Stimulated activated CD4-positive, alpha-beta T cell treated with anti-CD3 and anti-CD28 coated beads, Interleukin-4, amount 100 ng/mL, for 4 hours (primary cell): ENCODE measurements at regions not wholly inside any gene's neighbourhood (a gene's known extent, or its start where the extent isn't known, plus 50 kb on each side); places are given as distances from the start of the nearest gene placed in this dataset.
A peak's percentile ranks its signal among the peaks of the same experiment; 100 is the strongest.

Experiments used
- DNase-seq, 2 experiments: peaks; one replicate each; pipeline ENCODE4 v3.0.0-alpha.2; 2020

DNA sequence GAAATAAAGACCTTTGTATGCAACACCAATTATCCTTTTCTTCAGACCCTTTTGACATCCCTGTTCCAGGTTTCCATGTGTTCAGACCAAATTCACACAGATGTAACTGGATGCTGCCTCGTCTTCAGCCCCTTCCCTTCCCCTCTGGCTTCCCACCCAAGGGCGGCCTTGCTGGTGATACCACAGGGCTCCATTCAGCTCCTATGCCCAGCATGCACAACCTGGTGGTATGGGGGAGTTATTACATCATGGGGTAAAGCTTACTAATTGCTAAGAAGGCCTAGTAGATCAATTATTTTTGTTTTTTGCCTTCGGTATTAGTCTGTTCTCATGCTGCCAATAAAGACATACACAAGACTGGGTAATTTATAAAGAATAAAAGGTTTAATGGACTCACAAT, 317.0 kb upstream of the CXXC4 start:
- DNase-seq = no peak

DNA sequence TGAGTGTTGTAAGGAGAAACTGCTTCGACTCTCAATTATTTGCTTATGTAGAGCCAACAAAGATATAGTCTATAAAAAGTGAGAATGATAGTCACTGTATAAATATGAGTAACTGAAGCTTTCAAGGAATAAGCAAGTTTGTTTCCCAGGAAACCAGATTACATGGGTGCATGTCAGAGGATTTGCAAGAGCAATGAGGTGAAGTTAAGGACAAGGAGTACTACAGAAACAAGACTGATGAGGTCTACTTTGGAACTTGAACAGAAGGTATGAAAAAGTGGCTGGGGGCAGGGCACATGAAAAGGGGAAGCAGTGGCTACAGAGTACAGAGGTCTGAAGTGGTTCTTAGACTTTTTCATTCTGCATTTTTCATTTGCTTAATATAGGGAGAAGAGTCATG, 321.0 kb upstream of the CXXC4 start:
- DNase-seq = no peak

DNA sequence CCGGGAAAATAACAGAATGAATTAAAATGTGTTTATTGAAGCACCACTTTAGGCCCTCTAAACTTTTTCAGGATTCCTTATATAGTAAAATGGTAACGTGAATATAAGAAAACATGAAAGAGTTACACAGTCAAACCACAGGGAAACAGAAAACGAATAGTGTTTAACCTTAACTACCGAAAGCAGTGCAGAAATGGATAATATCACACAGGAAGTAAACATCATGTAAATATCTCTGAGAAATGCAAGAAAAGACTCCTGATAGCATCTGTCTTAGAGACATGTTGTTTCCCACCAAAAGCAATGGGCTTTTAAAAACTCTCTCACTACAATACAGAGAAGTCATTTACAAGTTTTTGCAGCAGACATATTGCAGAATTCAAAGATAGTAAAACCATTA, 323.9 kb upstream of the CXXC4 start:
- DNase-seq = no peak

DNA sequence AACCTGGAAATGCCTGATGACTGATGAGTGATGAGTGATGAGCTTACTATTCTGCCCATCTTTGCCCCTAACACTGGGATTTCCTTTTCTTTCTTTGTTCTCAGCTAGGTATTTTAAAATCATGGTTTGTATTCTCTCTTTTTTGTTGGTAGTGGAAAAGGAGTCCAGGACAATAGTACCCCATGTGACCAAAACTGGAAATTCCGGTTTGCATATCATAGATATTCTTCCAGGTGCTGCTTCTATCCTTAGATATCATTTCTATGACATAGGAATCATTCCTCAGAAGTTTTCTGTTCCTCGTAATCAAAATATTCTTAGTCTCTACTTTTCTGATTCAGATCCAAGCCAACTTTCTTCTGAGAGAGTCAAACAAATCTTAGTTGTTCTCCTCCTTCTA, 320.5 kb upstream of the TET2 start:
- DNase-seq = no peak

DNA sequence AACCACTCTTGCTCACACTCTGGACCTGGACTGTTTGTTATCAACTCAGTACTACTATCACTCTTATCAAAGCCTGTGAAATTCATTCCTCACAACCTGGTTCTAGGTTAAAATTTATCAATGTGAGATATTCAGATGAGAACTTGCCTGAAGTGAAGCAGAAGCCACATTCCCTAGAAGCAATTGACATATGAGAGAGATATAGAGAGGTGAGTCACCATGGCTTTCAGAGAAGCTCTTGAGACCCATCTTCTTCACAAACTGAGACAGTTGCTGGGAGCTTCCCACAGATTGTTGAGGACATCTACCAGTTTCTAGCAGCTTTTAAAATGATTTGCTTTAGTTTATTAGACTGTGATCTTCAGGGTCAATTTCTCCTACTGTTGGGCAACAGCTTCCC, 316.9 kb upstream of the TET2 start:
- no peak for DNase-seq

DNA sequence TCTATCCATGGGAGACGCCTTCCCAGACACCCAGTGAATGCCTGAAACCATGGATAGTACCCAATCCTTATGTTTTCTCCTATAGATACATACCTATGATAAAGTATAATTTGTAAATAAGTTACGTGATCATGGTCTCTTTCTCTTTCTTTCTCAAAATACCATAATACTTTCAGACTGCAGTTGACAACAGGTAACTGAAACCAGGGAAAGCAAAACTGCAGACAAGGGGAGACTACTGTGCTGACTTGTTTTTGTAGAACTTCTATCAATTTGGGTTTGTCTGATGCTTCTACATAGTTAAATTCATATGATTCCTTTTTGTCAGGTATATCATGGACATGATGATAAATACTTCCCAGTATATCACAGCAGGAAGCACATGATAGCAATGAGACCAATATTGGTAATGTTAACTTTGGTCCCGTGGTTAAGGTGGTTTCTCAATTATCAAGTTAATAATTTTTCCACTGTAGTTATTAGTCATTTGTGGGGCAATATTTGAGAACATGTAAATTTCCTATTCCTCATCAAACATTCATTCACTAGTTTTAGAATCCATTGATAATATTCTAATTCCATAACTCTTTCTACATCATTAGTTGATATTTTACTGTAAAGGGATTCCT, 298.0 kb upstream of the TET2 start:
- no peak for DNase-seq

DNA sequence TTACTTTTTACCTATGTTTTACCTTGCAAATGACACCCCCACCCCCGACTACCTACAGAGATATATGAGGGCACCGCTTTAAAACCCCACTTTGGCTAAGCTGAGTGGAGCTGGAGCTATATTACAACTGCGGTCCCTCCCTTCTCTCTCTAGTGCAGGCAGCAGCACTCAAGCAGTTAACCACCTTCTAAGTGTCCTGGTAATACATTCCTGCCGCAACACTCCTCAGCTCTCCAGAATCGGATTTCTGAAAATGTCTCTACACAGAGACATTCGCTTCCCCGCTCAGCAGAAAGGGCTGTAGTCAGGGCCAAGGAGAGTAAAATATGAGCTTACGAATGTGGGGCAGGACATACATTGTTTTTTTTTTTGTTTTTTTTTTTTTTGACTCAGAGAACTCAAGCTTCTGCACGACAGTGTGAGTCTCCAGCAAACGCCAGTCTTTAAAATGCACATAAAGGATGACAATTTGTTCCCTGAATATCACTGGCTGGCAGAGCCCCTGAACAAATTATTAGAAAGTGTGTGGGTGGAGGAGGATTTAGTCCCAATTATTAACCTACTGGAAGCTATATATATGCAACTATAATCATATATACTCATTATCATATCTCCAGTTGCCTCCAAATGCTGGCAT, 287.0 kb upstream of the TET2 start:
- DNase-seq = no peak

DNA sequence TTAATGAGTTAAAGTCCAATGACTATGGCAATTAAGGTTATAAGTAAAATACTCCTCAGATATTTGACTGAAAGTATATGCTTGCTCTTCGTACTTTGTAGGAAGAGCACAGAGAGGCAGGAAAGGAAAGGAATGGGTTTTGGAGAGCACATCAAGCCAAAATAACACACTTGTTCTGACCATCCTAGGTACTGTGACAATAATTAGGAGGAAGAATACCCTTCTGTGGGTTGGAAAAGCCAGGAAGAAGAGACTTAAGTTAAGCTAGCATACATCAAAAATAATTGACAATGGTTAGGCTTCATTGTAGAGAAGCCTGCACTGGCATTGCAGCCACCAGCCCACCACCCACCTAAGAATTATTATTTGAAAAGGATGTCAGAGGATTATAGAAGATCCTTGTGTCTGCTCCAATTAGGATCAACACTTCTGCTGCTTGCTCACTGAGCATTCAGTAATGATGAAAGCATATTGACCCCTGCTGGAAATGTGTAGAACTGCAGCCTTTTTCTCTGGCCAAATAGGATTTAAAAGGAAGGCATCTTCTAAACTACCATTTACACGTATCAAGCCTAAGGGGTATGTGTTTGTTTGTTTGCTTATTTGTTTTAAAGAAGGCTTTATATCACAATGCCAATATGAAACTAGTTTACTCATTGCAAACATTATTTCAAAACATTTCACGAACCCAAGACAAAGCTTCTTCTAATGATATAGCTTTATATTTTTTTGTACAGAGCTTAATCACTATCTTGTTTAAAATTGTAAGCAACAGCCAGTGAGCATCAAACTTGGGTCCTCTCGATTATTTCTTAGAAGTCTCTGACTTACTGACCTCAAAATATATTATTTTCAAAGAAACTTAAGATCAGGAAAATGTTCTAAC, 286.2 kb upstream of the TET2 start:
- DNase-seq = peak; percentile 4 to 7

DNA sequence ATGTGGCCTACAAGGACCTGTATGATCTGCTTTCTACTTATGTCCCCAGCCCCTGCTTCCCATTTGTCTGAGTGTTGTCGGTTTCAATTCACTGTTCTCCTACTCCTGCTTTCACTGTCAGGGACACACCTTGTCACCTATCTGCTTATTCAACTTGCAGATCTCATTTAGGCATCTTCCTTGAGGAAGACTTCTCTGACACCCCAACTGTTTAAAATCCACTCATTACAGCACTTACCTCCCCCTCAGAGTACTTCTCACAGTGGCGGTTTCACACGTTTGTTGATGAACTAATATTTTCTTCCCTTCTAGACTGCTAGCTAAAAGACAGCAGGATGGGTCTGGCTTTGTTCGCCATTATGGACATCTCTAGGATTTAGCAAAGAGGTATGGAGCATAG, 279.9 kb upstream of the TET2 start:
- DNase-seq = no peak

DNA sequence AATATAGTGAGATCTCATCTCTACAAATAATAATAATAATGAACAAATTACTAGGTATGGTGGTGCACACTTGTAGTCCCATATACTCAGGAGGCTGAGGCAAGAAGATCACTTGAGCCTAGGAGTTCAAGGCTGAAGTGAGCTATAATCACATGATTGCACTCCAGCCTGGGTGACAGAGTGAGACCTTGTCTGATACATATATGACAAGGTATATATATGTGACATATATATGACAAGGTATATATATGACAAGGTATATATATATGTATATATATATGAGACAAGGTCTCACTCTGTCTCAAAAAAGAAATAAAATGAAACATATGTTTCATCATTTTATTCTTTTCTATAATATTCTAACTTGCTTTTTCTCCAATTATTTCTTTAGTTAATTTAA, 278.1 kb upstream of the TET2 start:
- no peak for DNase-seq

DNA sequence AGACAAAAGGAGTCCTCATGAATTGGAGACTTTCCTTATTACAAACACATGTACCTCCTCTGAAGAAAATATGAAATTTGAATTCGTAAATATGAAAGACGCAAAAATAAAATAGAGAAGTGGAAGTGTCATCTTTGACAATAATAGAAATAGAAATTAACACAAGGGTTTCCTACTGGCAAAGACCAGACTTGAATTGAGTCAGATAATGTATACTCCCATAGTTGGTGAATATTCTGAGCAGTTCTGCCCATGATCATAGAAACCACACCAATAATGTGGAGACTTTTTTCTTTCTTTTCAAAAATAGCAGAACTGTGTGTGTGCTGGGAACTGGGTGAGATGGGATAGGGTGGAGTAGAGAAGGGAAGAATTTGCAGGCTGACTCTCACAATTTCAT, 277.7 kb upstream of the TET2 start:
- DNase-seq = no peak

DNA sequence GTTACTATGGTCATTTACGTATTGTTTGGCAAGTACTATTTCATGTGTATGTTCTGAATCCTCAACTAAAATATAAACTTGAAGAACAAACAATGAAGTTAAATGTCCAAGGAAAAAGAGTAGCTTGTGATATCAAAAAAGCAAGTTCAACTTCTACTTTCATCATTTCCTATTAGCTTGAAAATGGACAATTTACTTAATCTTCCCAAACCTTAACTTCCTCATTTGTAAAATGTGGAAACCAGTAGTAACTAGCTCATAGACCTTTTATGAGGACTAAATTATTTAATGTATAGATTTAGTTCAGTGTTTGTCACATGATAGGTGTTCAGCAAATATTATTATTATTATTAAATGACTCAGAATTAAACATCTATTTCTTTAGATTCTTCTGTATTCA, 276.8 kb upstream of the TET2 start:
- no peak for DNase-seq

DNA sequence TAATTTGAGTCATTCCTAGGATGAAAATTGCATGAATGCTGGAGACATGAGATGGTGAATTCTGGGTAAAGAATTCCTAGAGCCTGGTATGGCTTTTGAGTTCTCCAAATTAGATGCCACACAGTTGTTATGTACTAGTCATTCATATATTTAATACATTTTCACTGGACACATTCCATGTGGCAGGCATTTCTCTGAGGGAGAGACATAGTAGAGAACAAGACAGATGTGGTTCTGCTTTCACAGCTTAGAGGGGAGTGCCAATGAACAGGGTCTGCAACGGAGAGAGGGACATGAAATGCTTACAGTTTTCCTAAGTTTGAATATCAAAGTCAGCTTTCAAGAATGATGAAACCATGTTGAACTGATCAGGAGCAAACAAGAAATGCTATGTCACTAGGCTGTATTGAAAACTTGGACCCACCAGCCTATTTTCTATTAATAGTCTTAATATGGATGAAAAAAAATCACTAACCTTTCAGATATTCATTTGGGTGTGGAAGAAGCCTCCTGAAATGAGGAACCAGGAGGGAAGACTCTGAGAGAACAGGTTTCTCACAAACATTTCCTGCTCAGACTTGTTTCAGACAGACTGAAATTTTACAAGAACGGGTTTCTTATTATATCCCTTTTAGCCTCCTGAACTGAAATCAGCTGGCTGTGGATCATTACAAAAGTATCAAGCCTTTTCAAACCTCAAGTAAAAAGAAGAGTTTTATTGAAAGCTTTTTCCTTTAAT, 276.0 kb upstream of the TET2 start:
- no peak for DNase-seq

DNA sequence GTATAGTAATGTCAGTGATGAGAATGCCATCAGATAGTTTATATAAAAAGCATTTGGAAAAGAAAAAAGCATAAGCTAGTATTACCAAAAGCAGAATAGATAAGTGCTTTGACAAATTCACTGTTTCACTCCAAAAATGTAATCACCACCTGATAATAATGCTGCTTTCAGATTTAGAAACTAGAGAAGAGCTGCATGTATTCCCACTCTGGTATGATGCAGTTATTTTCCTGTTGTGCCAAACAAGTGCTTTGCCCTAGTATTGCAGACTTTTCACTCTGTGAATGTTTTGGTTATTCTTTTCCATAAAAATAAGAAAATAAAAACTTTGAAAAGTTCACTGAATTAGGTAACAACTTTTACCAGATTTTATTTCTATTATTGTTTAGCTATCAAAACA, 267.7 kb upstream of the TET2 start:
- DNase-seq = no peak

DNA sequence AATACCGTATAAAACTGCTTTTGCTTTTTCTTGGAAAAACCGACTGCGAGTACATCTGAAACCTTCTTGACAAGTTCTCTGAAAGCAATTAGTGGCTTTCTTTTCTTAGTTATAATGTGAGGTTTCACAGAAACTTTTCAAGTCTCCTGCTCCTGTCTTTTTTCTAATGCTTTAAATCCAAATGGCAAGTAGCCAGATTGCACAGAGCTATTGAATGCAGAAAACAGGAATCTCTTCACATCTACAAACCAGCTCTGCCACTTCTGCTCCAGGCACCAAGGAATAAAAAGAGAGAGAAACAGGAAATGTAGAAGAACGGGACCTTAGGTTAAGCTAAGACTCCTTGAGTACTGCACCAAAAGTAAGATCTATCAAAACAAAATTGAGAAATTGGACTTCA, 267.3 kb upstream of the TET2 start:
- no peak for DNase-seq

DNA sequence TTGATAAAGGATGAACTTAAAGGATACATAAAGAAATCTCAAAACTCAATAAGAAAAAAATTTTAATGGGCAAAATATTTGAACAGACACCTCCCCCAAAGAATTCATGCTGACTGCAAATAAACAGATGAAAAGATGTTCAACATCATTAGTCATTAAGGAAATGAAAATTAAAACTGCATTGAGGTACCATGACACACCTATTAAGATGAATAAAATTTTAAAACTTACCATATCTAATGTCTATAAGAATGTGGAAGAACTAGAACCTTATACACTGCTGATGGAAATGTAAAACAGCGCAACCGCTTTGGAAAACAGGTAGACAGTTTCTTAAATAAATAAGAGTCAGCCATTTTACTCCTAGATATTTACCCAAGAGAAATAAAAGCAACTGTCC, 266.8 kb upstream of the TET2 start:
- DNase-seq = no peak

DNA sequence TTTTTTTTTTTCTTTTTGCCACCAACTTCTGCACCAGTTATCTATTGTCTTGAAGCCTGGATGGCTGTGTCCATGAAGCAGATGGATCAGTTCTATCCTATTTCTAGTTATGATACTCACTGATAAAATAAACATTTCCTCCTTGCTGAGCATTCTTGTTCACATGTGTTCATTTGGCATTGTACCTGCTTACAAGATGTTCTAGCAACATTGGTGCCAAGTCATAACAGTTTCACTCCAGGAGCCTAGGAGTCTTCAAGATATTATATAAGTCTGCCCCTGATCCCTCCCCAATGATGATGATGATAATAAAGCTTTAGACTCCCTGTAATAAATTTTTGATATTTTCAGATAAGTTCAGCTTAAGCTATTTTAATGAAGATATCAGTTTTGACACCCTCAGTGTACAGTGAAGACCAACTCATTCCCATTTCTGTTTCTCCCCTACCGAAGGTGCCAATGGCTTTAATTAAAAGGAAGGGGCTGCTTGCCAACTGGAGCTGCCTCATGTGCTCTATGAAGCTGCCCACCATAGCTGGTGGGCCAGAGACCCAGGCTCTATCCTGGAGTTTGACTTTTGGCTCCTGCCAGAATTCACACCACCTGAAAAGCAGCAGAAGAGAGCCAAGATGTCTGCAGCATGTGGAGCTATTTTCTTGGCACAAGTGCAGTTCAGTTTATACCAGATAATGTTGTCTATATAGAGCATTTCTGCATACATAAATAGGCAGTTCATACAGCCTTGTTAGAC, 265.4 kb upstream of the TET2 start:
- DNase-seq = no peak

DNA sequence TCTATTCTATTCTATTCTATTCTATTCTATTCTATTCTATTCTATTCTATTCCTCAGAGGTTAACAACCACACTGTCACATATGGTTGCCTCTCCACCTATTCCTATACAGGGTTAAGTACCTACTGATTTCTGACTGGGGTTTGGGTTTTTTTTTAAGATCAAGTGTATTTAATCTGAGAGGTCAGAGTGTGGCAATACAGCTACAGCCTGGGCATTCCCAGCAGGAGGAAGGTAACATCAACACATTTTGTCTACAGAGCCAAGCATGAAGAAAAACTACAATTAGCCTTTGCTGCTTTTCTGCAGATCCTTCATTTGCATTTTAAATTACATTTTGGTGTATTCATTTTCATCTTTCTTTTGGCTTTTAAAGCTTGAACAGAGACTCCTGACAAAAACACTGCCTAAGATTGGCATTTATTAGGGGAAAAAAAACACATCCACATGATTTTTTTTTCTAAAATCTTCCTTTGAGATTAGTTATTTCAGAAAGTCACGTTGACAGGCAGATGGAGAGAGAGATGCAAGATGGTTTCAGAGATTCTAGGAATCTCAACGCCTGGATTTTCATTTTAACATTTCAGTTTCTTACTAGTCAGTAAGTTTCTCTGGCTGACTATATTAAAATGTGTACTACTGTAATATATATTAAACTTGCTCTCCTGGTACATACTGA, 255.9 kb upstream of the TET2 start:
- DNase-seq = no peak

DNA sequence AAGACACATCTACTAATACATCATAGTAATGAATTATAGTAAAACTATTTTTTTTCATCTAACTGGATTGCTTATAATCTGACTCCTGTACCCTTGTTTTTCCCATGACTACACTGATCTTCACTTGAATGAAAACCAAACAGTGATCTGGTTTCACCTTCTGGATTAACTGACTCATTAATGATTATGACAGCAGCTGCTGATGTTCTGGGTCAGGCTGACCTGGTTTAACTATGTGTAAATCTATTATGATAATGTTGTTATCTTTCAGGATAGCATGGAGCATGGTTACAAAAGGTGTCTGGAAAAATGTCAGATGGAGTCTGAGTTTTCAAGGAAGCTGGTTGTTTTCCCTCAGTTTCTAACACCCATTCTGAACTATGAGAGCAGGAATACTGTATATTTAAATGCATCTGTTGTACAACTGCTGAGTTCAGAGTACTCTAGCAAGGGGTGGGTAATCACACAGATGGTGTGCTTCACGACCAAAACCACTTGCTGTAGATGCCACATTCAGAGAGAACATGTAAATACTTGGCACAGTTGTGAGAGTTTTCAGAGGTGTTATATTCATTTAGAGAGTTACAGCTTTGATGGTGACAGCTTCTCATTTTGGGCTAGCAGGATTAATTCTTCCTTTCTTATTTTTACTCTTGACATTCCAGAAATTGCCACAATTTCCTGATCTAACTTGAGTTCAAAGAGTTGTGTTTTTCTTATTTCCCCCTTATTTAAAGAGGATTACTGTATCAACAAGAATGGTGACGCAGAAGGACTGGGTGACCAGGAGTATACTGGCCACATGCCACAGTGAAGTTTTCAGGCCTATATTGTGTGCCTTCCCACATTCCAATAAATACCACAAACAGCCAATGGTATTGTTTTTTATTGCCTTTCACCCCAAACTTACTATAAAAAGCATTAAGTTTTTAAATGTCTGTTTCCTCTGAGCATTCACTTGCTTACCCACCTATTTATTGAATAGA, 249.7 kb upstream of the TET2 start:
- DNase-seq = no peak

DNA sequence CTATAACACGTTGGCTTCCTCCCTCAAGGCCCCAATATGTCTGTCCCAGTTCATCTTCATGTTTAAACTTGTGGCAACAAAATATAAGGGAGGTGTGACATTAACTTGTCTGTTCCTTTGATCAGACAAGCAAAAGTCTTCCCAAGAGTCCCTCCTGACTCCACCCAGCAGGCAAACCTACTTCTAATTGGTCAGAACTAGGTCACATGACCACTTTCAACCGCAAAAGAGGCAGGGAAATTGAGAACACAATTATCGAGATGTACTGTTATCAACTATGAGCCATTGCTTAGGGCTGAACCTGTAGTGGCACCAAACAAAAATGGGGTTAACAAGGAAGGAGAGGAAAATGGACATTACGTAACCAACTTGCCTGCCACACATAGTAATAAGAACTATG, 246.8 kb upstream of the TET2 start:
- DNase-seq = no peak

DNA sequence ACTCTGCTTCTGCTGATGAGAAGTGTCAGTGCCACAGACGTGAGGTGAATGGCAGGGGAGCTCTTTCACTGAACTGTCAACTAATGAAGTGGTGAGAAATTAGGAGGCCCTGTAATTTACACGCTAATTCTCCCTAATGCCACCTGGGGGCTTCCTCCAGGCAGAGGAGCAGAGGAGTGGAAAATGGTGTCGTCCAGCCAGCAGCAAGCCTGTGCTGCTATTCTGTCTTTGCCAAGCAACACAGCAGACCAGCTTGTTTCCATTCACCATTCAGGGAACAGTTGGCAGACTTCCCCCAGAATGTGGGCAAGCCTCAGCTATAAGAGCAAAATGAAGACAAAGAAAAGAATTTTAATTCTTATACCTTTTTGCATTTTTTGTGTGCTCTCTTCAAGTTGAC, 245.2 kb upstream of the TET2 start:
- DNase-seq = no peak
